Dermis microvascular lymphatic vessel endothelial cell (primary cell): ENCODE measurements at regions not wholly inside any gene's neighbourhood (a gene's known extent, or its start where the extent isn't known, plus 50 kb on each side); places are given as distances from the start of the nearest gene placed in this dataset.
"Not testable (repeated sequence)": the region's sequence is repeated elsewhere in the genome, so short reads cannot be mapped to it uniquely, and the experiment has no call there.

Source experiments
- DNase-seq, 2 donors: peaks; one replicate each; pipeline versions ENCODE4 v3.0.0 to v3.0.0-alpha.2; 2010; ENCODE audit warnings: low read depth in 2 of 2

GRCh38 chr12:31216479-31216878 lies 109.5 kb downstream of the SINHCAF start:
- no peak for DNase-seq

GRCh38 chr12:31217356-31218130 lies 108.4 kb downstream of the SINHCAF start:
- no peak for DNase-seq

- DNase-seq: no peak
Measured at GRCh38 chr12:31218203-31219025, 107.5 kb downstream of the SINHCAF start.

- DNase-seq: no peak
Measured at GRCh38 chr12:31219521-31219920, 106.4 kb downstream of the SINHCAF start.

GRCh38 chr12:31220061-31220460 lies 105.9 kb downstream of the SINHCAF start:
- no peak for DNase-seq

- DNase-seq: no peak
Measured at GRCh38 chr12:31220633-31221550, 105.1 kb downstream of the SINHCAF start.

- DNase-seq: no peak
Measured at GRCh38 chr12:31221551-31221945, 104.4 kb downstream of the SINHCAF start.

GRCh38 chr12:31222620-31223222 lies 103.2 kb downstream of the SINHCAF start:
- no peak for DNase-seq

GRCh38 chr12:31223640-31224039 lies 102.3 kb downstream of the SINHCAF start:
- DNase-seq: not testable (repeated sequence)

GRCh38 chr12:31224768-31225448 lies 101.0 kb downstream of the SINHCAF start:
- DNase-seq: no peak

GRCh38 chr12:31225656-31226535 lies 100.1 kb downstream of the SINHCAF start:
- no peak for DNase-seq

- no peak for DNase-seq
Measured at GRCh38 chr12:31226639-31227038, 99.3 kb downstream of the SINHCAF start.

GRCh38 chr12:31227401-31227981 lies 98.5 kb downstream of the SINHCAF start:
- no peak for DNase-seq

GRCh38 chr12:31228811-31229792 lies 96.8 kb downstream of the SINHCAF start:
- DNase-seq: no peak

- no peak for DNase-seq
Measured at GRCh38 chr12:31230004-31230403, 95.9 kb downstream of the SINHCAF start.
